SH-SY5Y (cell line): ENCODE measurements at regions not wholly inside any gene's neighbourhood (a gene's known extent, or its start where the extent isn't known, plus 50 kb on each side); places are given as distances from the start of the nearest gene placed in this dataset.

Experiments used
- GATA2 ChIP-seq: IDR thresholded peaks from 2 replicates; pipeline ENCODE4 v1.6.1; 2011; ENCODE audit warnings: mild to moderate bottlenecking, low read depth, low read length
- GATA3 ChIP-seq: IDR thresholded peaks from 2 replicates; pipeline ENCODE4 v1.6.1; 2011; ENCODE audit warnings: low read depth, mild to moderate bottlenecking, low read length, moderate library complexity

GRCh38 chr1:238319957-238320356, 429.2 kb upstream of the ZP4 start:
- TF ChIP-seq GATA2 (no peak), GATA3 (no peak)
